Smooth muscle cell (in vitro differentiated cells): ENCODE measurements at regions not wholly inside any gene's neighbourhood (a gene's known extent, or its start where the extent isn't known, plus 50 kb on each side); places are given as distances from the start of the nearest gene placed in this dataset.

Source experiments
- DNase-seq: peaks from one replicate; lab custom pipeline; 2025; ENCODE audit not compliant: unreplicated experiment; lab: John Stamatoyannopoulos, UW
- H2AFZ ChIP-seq: fragments of 200-600 bp; sonication (generic); 2 replicates; pipeline ENCODE4 v1.6.0; 2016; ENCODE audit warnings: antibody characterized with exemption, low read depth, mild to moderate bottlenecking
- H3F3A ChIP-seq: fragments of 200-600 bp; sonication (generic); 2 replicates; pipeline ENCODE4 v1.6.0; 2017; ENCODE audit warnings: antibody characterized with exemption, low read depth
- H3K27ac ChIP-seq: fragments of 200-600 bp; sonication (generic); 2 replicates; pipeline ENCODE4 v1.5.1; 2016; ENCODE audit warnings: low read depth, mild to moderate bottlenecking
- H3K27me3 ChIP-seq: fragments of 200-600 bp; sonication (generic); 2 replicates; pipeline ENCODE4 v1.6.1; 2016; ENCODE audit warnings: low read depth, mild to moderate bottlenecking
- H3K36me3 ChIP-seq: fragments of 200-600 bp; sonication (generic); 2 replicates; pipeline ENCODE4 v1.5.1; 2016; ENCODE audit warnings: low read depth
- H3K4me1 ChIP-seq: fragments of 200-600 bp; sonication (generic); 2 replicates; pipeline ENCODE4 v1.5.1; 2016; ENCODE audit warnings: low read depth
- H3K4me2 ChIP-seq: fragments of 200-600 bp; sonication (generic); 2 replicates; pipeline ENCODE4 v1.6.0; 2016; ENCODE audit warnings: mild to moderate bottlenecking
- H3K4me3 ChIP-seq: fragments of 200-600 bp; sonication (generic); 2 replicates; pipeline ENCODE4 v1.5.1; 2016; ENCODE audit warnings: mild to moderate bottlenecking
- H3K79me2 ChIP-seq: fragments of 200-600 bp; sonication (generic); 2 replicates; pipeline ENCODE4 v1.6.0; 2016; ENCODE audit warnings: low read depth, mild to moderate bottlenecking
- H3K9ac ChIP-seq: fragments of 200-600 bp; sonication (generic); 2 replicates; pipeline ENCODE4 v1.6.0; 2016; ENCODE audit warnings: low read depth
- H3K9me3 ChIP-seq: fragments of 200-600 bp; sonication (generic); replicated peaks from 2 replicates; pipeline ENCODE4 v1.5.1; 2016; ENCODE audit warnings: low read depth
- H4K20me1 ChIP-seq: fragments of 200-600 bp; sonication (generic); 2 replicates; pipeline ENCODE4 v1.6.0; 2016; ENCODE audit warnings: low read depth
- WGBS: methylation state at CpG from one replicate; pipeline ENCODE4 v1.1.7; 2016; ENCODE audit warnings: low lambda C conversion rate; 5-methylcytosine and 5-hydroxymethylcytosine counted together
- TF ChIP-seq, protein P1 (sequence below): fragments of 200-600 bp; sonication (generic); IDR thresholded peaks from 2 replicates; pipeline ENCODE4 v1.5.1; 2017; ENCODE audit warnings: borderline replicate concordance, mild to moderate bottlenecking, antibody characterized with exemption; ENCODE audit not compliant: insufficient read depth, poor library complexity, severe bottlenecking

DNA sequence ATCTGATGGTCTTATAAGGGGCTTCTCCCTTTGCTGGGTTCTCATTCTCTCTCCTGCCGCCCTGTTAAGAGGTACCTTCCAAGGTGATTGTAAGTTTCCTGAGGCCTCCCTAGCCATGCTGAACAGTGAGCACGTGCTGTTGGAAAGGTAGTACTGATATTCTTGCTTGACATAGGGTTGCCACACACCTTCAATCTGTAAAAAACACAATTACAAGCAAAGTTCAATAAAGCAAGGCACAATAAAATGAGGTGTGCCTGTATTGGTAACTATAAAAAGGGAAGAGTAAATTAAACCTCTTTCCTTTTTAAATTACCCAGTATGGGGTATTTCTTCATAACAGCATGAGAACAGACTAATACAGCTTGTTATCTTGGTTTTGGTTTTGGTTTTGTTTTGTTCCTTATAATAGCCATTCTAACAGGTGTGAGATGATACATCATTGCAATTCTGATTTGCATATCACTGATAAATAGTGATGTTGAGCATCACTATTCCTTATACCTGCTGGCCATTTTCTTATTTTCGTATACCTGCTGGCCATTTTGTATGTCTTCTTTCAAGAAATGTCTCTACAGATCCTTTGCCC, 164.9 kb upstream of the TRIM24 start:
- WGBS, result 64% methylated on average over 3 of the region's 3 CpGs
- Histone ChIP-seq H4K20me1 (no peaks in the 10 kb centered on the region), H3K4me1 (no peaks in the 10 kb centered on the region), H3K27me3 (no peaks in the 10 kb centered on the region), H3K79me2 (no peaks in the 10 kb centered on the region), H3K4me3 (no peak overlapping the region), H3K9me3 (no peaks in the 10 kb centered on the region), H3F3A (no peaks in the 10 kb centered on the region), H2AFZ (peak overlapping the region; percentile 1), H3K36me3 (no peaks in the 10 kb centered on the region), H3K4me2 (peak overlapping the region; percentile 54), H3K27ac (no peak overlapping the region), H3K9ac (no peak overlapping the region)
- DNase-seq, result no peak
- TF ChIP-seq, protein P1, sequence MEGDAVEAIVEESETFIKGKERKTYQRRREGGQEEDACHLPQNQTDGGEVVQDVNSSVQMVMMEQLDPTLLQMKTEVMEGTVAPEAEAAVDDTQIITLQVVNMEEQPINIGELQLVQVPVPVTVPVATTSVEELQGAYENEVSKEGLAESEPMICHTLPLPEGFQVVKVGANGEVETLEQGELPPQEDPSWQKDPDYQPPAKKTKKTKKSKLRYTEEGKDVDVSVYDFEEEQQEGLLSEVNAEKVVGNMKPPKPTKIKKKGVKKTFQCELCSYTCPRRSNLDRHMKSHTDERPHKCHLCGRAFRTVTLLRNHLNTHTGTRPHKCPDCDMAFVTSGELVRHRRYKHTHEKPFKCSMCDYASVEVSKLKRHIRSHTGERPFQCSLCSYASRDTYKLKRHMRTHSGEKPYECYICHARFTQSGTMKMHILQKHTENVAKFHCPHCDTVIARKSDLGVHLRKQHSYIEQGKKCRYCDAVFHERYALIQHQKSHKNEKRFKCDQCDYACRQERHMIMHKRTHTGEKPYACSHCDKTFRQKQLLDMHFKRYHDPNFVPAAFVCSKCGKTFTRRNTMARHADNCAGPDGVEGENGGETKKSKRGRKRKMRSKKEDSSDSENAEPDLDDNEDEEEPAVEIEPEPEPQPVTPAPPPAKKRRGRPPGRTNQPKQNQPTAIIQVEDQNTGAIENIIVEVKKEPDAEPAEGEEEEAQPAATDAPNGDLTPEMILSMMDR, result no peak

DNA sequence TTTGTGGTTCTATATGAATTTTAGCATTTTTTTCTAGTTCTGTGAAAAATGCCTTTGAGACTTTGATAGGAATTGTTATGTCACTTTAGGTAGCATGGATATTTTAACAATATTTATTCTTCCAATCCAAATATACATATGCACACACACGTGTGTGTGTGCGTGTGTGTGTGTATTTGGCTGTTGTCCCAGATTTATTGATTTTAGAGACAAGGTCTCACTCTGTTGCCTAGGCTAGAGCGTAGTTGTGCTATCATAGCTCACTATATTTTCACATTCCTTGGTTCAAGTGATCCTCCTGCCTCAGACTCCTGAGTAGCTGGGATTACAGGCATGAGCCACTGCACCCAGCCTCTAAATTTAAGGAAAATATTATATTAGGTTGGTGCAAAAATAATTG, 162.5 kb upstream of the TRIM24 start:
- no peaks in the 10 kb centered on the region for H4K20me1 ChIP-seq
- H2AFZ ChIP-seq, result no peak overlapping the region
- H3K79me2 ChIP-seq, result no peaks in the 10 kb centered on the region
- no peaks in the 10 kb centered on the region for H3K9me3 ChIP-seq
- no peaks in the 10 kb centered on the region for H3F3A ChIP-seq
- DNase-seq, result no peak
- TF ChIP-seq, protein P1, result no peak
- no peak overlapping the region for H3K4me2 ChIP-seq
- no peak overlapping the region for H3K27ac ChIP-seq
- no peaks in the 10 kb centered on the region for H3K36me3 ChIP-seq
- H3K27me3 ChIP-seq, result no peaks in the 10 kb centered on the region
- WGBS, result 96% methylated on average over 3 of the region's 3 CpGs
- no peak overlapping the region for H3K4me3 ChIP-seq
- H3K4me1 ChIP-seq, result no peaks in the 10 kb centered on the region
- H3K9ac ChIP-seq, result no peak overlapping the region

DNA sequence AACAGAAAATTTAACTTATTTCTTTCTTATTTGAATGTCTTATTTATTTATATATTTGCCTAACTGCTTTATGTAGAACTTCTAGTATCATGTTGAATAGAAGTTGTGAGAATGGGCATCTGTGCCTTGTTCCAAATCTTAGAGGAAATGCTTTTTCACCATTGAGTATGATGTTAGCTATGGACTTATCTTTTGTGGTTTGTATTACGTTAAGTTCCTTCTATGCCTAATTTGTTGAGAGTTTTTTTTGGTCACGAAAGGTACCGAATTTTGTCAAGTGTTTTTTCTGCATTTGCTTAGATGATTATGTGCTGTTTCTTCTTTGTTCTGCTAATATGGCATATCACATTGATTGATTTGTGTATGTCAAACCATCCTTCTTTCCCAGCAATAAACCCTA, 161.0 kb upstream of the TRIM24 start:
- no peaks in the 10 kb centered on the region for H3K27me3 ChIP-seq
- H3K9me3 ChIP-seq, result no peaks in the 10 kb centered on the region
- no peaks in the 10 kb centered on the region for H3K36me3 ChIP-seq
- 42% methylated on average over 3 of the region's 3 CpGs for WGBS
- no peak overlapping the region for H3K27ac ChIP-seq
- H3K4me2 ChIP-seq, result no peak overlapping the region
- H3K4me3 ChIP-seq, result no peak overlapping the region
- no peaks in the 10 kb centered on the region for H3K79me2 ChIP-seq
- H2AFZ ChIP-seq, result no peak overlapping the region
- no peaks in the 10 kb centered on the region for H3K4me1 ChIP-seq
- H3F3A ChIP-seq, result no peaks in the 10 kb centered on the region
- H4K20me1 ChIP-seq, result no peaks in the 10 kb centered on the region
- no peak for DNase-seq
- H3K9ac ChIP-seq, result no peak overlapping the region
- TF ChIP-seq, protein P1, result no peak
